ENCODE measurements at regions not wholly inside any gene's neighbourhood (a gene's known extent, or its start where the extent isn't known, plus 50 kb on each side); places are given as distances from the start of the nearest gene placed in this dataset.

DNA sequence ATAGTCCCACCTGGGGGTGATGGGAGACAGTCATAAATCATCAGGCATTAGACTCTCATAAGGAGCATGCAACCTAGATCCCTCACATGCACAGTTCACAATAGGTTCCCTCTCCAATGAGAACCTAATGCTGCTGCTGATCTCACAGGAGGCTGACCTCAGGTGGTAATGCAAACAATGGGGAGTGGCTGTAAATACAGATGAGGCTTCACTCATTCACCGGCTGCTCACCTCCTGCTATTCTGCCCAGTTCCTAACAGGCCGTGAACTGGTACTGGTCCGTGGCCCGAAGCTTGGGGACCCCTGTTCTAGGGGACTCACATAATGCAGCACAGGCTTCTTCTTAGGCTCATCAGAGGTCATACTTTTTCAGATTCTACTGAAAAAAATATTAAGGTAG is 625.9 kb upstream of the AGA start:
- DNase-seq = no peak

DNA sequence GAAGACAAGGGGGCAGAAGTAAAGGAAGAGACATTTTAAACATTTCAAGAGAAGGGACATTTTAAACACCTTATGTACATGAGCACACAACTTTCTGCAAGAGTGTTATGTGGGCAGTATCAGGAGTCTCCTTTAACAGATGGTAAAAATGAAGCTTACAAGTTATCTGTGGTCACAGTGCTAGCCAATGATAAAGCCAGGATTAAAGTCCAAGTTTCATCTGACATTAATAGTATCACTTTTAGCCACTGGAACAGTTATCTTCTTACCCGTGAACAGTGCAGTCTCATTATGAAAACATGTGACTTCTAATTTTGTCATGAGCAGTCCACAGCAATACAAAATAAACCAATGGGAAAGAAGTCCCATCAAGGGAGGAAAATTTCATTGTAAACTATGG is 627.9 kb upstream of the AGA start:
- DNase-seq = no peak

DNA sequence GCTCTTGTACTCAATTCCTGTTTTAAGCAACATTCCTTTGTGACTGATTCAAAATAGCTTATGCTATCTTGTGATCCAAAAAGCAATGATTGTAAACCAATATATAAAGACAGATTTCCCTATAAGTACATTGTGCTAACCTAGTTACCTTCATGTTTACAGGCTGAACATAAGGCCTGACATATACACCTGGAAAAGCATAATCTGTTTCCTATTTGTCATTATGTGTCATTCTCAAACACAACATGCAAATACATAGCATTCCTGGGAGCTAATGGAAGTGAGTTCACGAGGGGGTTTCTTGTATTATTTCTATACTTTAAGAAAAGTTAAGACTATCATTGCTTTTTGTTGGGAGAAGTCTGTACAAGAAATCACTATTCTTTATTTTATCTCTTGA is 638.1 kb upstream of the AGA start:
- DNase-seq = no peak

DNA sequence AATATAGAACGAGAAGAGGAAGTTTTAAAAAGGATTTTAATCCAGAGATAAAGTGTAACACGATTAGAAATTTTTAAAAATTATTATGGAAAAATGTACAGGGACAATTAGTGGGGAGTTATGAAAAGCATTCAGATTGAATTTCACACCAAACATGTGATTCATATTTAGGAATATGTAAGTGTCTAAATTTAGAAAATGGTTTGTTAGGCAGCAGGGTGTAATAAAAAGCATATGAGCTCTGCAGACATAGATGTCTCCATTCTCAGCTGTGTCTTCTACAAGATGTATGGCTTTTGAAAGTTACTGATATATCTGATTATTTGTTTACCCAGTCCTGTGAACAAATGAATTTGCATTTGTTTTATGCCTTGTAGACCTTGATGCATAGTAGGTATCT is 638.9 kb upstream of the AGA start:
- DNase-seq = no peak

DNA sequence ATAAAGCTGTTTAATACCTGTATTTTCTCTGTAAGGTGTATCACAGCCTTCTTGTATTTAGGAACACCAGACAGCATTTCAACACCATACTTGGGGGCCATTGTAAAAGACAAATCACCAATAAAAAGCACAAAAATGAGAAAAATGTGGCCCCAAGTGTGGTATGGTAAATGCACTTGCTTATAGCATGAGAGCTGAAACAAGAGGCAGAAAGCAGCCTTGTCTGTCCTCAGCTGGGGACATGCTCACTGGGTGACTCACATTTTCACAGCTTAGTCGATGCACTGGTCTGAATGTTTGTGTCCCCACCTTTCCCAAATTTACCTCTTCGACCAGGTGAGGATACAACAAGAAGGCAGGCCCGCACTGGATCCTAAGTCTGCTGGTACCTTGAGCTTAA is 639.7 kb upstream of the AGA start:
- DNase-seq = no peak

DNA sequence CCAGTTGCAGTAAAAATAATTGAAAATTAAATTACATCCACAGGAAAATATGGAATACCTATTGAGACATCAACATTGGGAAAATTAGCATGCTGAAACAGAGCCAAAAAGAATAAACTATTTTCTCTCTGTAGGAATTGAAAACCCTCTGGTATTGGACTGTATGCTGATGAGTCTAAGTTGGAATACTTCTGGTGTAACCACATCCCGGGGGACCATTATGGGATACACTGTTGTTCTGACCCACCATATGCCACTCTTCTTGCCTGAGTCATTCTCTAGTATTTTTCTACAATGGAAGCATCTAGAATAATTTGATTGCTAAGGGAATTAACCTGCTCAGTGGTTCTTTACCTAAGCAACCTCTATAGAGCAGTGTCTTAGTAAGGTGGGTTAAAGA is 640.7 kb upstream of the AGA start:
- no peak for DNase-seq

DNA sequence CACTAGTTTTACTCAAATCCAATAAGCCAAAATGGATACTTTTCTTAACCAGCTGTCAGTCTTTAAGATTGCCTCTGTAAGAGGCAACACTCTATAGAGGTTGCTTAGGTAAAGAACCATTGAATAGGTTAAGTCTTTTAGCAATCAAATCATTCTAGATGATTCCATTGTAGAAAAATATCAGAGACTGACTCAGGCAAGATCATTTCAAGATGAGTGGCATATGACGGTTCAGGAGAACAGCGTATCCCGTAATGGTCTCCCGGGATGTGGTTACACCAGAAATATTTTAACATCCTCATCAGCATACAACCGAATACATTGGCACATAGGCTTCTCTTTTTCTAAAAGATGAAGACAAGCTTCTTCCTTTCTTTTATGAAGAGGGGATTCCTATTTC is 641.7 kb upstream of the AGA start:
- DNase-seq = no peak

DNA sequence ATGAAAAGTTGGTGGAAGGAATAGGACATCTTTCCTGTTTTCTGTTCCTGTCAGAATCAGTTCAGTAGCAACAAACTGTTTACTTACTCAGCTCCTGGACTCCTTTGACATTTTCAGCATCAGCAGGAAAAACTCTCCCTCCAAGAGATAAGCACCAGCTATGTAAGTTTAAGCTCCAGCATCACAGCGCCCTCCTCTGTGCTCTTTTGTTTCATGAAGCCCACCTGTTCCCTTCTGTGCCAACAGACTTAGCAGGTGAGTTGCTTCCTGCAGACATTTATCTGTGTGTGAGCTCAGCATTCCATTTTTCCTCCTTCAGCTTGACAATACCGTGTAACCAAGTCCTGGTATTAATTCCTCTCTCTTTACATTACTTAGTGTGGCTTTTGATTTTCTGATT is 644.1 kb upstream of the AGA start:
- no peak for DNase-seq

DNA sequence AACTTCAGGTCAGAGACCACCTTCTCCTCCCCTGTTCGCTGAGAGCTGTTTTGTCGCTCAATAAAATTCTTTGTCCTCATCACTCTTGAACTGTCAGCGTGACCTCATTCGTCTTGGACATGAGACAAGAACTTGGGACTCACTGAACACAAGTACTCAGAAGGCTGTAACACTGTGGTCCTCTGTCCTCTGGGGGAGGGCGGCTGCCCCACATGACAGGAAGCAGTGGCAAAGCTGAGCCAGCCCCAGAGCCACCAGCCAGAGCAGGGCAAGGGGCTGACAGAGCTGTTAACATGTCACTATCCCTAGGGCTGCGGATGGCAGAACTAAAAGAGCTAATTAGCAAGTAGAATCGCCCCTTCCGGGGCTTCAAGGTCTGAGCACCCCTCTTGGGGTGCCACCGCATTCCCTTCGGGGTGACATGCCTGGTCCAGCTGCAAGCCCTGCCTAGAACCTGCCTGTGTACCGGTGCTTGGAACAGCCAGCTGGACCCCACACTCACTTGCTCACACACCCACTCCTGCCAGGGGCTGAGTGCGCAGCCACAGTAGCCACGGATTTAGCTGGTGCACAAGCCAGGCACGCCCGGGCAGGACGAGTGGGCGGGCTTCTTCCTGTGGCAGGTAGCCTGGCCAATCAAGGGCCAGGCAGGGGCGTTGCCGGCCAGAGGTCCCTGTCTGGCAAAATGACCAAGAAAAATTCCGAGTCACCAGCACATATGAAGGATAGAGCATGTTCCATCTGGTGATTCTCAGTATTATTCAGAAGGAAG is 648.6 kb upstream of the AGA start:
- no peak for DNase-seq

DNA sequence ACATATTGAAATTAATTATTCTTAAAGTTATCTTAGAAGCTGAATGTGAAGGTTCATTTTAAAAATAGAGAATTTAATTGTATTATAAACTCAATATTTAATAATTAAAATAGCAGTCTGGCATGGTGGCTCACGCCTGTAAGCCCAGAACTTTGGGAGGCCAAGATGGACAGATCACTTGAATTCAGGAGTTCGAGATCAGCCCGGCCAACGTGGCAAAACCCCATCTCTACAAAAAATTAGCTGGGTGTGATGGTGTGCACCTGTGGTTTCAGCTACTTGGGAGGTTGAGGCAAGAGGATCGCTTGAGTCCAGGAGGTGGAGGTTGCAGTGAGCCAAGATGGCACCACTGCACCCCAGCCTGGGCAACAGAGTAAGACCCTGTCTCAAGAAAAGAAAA is 659.9 kb upstream of the AGA start:
- DNase-seq = no peak

DNA sequence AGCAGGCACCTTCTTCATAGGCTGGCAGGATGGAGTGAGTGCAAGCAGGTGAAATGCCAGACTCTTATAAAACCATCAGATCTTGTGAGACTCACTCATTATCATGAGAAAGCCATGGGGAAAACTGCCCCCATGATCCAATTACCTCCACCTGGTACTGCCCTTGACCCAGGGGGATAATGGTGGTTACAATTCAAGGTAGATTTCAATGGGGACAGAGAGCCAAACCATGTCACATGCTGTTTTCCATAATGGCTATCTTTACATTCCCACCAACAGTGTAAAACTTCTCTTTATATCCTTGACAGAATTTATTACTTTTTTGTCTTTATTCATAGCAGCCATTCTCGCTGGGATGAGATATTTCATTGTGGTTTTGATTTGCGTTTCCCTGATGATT is 663.0 kb upstream of the AGA start:
- no peak for DNase-seq

DNA sequence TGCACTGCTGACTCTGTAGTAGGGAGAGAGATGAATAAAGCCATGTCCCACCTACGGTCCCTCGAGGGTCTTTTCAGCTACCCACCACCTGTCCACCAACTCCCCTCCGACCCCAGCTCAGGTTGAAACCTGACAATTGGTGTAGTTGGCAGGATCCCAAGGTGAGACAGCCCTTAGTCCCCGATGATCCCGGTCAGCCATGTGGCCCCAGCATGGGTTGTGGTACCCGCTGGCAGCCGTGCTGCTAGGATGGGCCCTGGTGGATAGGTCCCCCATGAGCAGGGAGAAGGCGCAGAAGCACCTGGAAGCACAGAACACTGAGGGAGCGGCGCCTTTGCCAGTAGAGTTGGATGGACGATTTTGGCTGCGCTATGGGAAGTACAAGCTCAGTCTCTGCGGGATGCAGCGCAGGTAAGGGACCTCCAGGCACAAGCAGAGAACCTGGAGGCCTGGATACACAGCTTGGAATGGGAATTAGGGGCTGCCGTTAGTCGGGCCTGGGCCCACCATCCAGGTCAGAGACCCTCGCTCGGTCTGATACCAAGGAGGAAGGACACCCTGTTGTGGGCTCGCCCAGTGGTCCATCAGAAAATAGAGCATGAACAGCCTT is 694.6 kb upstream of the AGA start:
- no peak for DNase-seq

DNA sequence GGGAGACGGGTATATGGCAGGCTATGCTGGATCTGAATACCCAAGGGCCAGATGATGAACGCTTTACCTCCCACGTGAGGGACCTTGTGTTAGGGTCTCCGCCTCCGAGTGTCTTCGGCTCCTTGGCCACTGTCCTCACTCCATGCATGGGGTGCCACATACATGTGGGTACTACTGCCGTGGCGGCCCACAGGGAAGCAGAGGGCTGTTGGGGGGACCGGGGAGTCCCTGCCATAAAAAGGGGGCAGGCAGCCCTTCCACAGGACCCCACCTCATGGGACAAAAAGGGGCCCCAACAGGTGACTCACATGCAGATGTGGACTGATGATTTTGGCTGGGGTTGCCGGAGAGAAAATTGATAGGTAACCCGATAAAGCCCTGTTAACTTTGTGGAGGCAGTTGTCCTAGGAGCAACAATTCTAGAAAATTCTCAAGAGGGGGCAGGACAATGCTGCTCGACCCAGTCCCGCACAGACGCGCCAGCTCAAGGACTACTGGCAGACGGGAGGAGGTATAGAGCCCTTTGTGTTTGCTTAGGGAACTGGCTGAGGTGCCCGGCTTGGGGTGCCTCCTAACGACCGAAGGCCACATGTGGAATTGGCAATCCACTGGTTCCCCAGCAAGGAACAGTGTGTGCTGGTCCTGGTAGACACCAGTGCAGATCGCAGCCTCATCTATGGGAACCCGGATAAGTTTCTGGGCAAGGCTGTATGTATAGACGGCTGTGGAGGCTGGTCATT is 695.7 kb upstream of the AGA start:
- no peak for DNase-seq

DNA sequence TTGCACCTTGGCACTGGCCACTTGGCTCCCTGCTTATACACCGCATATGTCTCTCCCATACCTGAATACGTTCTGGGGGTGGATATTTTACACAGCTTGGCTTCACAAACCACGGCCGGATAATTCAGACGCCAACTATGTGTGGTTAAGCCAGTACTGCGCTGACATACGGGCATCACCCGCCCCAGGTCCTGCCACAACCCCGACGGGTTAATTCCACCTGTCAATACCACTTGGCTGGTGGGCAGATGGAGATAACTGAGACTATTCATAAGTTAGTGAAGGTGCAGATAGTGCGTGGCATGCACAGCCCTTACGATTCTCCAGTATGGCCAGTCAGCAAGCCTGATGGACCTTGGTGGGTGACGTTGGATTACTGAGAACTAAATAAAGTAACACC is 696.3 kb upstream of the AGA start:
- DNase-seq = no peak

DNA sequence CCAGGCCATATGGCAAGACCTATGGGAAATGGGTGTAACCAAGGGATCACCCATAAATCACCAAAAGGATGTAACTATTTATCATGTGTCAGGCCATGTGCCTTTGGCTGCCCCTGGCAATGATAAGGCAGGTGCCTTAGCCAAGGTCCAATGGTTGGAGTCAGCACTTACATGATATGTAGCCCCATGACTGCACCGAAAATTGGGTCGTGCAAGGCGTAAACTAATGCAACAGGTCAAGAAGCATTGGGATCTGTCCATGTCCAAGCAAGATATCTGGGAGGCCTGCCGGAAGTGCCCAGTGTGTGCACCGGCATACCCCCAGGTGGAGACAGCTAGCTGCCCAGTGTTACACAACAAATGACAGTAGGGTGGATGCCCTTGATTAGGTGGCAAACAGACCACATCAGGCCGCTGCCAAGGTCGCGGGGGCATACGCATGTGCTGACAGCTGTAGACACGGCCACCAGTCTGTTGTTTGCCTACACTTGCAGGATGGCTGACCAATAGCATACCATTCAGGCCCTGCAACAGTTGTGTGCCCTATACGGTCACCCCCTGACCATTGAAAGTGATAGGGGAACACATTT is 698.2 kb upstream of the AGA start:
- DNase-seq = no peak

DNA sequence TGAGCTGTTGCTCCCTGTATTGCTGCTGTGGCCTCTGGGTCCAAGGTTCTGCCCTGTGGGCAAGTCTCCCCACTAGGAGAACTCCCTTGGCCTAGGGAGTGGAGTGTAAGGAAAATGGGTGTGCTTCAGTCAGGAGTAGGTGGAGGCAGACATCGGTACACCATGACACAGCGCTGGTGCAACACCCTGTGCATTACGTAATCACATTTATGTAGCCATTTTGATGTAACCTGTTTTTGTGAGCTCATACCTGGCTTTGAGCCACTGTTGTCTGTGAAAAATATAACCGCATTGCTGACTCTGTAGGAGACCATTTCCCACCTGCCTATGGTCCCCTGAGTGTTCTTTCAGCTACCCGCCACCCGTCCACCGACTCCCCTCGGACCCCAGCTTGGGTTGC is 700.5 kb upstream of the AGA start:
- no peak for DNase-seq

DNA sequence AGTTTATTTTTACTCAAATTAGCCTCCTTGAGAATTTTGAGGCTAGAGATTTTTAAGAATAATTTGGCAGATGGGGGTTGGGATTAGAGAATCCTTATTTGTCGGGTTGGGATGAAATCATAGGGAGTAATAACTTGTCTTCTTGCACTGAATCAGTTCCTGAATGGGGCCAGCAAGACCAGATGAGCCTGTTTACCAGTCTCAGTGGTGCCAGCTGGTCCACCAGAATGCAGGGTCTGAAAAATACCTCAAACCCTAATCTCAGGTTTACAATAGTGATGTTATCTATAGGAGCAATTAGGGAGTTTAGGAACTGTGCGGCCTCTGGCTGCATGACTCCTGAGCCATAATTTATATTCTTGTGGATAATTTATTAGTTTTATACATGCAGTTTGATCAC is 705.9 kb upstream of the AGA start:
- no peak for DNase-seq

DNA sequence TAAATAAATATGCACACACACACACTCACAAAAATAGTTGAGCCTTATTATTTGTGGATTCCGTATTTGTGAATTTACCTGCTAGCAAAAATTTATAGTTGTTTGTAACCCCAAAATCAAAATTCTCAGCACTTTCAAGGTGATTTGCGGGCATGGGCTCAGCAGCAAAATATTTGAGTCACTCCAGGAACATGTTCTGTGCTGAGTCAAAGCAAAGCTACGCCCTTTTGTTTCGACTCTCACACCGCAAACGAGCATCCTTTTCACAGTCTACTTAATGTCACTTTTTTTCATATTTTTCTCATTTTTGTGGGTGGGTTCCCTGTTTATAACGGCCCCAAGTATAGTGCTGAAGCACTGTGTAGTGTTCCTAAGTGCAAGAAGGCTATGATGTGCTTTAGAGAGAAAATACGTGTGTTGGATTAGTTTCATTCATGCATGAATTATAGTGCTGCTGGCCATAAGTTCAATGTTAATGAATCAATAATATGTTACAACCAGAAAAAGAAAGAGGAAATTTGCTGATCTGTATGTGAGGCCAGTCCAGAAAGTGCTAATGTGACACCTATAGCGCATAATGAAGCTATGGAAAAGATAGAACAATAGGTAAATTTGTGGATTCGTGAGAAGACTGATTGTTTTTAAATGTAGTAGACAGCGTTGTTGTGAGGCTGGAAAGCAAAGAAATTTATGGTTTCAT is 723.2 kb upstream of the AGA start:
- no peak for DNase-seq

DNA sequence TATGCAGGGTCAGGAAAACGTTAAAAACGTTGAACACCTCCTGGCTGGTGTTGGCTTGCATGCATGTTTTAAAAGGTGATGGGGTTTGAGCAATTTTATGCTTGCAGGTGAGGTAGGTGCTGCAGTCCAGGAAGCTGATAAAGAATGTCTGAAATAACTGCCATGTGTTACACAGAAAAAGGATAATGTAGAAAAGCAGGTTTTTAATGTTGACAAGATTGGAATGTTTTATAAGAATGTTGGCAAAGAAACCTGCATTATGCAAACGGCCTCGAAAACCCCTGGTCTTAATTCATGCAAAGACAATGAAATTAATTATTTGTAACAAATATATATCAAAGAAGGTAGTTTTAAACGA is 723.7 kb upstream of the AGA start:
- no peak for DNase-seq

DNA sequence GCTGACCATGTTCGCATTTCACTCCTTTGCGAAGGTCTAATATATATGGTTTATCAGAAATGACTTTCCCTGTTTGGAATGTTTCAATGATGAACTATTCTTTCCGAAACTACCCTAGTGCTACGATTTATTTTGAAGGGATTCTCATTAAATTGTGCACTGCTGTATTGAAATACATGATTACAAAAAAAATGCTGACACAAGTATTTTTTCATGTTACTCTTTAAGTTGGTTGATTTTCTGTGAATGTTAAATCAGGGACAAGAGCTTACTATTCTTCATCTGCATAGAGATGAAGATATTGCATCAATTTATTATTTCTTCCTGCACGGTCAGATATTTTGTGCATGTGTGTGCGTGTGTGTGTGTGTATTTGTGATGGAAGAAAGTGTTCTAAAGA is 731.5 kb upstream of the AGA start:
- DNase-seq = no peak

DNA sequence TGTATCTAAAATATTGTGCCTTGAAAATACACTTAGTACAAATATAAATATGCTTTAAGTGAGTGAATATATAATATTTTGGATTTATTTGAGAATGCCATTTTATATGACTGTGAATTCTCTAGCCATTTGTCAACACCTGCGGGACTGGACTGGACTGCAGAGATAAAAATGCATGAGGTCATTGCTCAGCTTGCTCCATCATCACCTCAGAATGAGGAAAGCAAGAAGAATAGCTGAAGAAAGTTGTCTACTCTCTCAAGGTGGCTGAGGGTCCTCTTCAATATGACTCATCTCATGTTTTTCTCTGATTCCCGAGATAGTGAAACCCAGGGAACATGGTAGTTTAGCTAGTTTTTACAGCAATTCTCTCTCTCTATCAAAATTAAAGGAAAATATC is 732.5 kb upstream of the AGA start:
- no peak for DNase-seq

DNA sequence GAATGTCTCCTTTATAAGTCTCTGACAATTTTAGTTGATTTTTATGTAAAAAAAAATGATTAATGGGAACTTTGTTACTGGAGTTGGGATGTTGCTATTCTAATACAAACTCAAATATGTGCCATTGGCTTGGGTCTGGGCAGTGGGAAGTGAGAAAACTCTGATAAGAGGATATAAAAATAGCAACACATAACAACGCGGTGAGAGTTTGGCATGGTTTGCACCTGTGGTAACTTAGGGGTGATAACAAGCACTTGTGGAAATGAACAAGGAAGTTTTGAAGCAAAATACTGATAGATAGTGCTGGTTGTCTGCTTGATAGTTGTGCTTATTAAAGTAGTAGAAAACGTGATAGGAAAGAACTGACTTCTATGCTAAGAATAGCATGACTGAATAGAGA is 743.3 kb upstream of the AGA start:
- DNase-seq = no peak

DNA sequence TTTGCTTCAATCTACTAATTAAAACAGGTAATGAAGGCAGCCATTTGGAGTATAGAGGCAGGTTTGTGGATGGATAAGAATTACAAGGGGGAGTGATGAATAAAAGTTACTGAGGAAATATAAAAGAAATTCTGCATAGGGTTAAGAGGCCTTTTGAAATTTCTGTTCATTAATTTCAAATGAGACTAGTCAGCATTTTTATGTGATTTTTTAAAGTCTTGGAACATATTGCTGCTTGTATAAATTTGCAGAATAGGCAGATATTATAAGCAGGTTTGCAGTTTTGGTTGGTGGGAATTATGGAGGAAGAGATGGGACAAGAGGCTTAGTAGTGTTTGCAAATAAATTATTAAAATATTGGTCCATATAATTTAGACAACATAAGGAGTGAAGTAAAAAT is 750.4 kb upstream of the AGA start:
- DNase-seq = no peak
